Caco-2 (cell line): ENCODE measurements at regions not wholly inside any gene's neighbourhood (a gene's known extent, or its start where the extent isn't known, plus 50 kb on each side); places are given as distances from the start of the nearest gene placed in this dataset.

Experiments used
- BruUV-seq: library from RNA; stranded (reverse); fragments of 400-500 nt; replicated peaks from 2 replicates; lab custom pipeline; 2021; lab: Mats Ljungman, UMichigan
- CTCF ChIA-PET: fragments of 300-600 bp; sonication (Branson Sonifier 250); formaldehyde crosslinking; loops from one replicate; lab custom pipeline; 2022; ENCODE audit warnings: antibody characterized with exemption; lab: Charles Lee
- POLR2A ChIA-PET: fragments of 300-600 bp; sonication (Branson Sonifier 250); formaldehyde crosslinking; loops from one replicate; lab custom pipeline; 2022; ENCODE audit warnings: antibody characterized with exemption; lab: Charles Lee
- DNase-seq, 2 experiments: peaks; one replicate each; pipeline versions ENCODE4 v3.0.0 to v3.0.0-alpha.2; 2020 to 2022
- H3K27me3 ChIP-seq: replicated peaks from 2 replicates; pipeline ENCODE4 v1.6.0; 2011; ENCODE audit warnings: low read length; ENCODE audit not compliant: control insufficient read depth, insufficient read depth
- H3K36me3 ChIP-seq: 2 replicates; pipeline ENCODE4 v1.5.1; 2011; ENCODE audit warnings: low read length; ENCODE audit not compliant: control insufficient read depth, insufficient read depth
- H3K4me1 ChIP-seq: fragments of 250-450 bp; sonication (Bioruptor Pico); 2 replicates; pipeline ENCODE4 v1.5.1; 2020; ENCODE audit warnings: mild to moderate bottlenecking
- H3K4me3 ChIP-seq: 2 replicates; pipeline ENCODE4 v1.5.1; 2011; ENCODE audit warnings: low read depth, mild to moderate bottlenecking, control low read depth, low read length
- H3K9me3 ChIP-seq: fragments of 250-450 bp; sonication (Bioruptor Pico); 2 replicates; pipeline ENCODE4 v1.5.1; 2020; ENCODE audit warnings: mild to moderate bottlenecking, moderate library complexity
- H3K27ac Mint-ChIP-seq: one replicate; pipeline ENCODE4 v1.8.0; 2022; ENCODE audit warnings: mixed read lengths; ENCODE audit not compliant: unreplicated experiment
- H3K27me3 Mint-ChIP-seq: one replicate; pipeline ENCODE4 v1.8.0; 2022; ENCODE audit warnings: mixed read lengths; ENCODE audit not compliant: insufficient read depth, unreplicated experiment
- H3K36me3 Mint-ChIP-seq: one replicate; pipeline ENCODE4 v1.8.0; 2022; ENCODE audit warnings: mild to moderate bottlenecking, mixed read lengths; ENCODE audit not compliant: insufficient read depth, unreplicated experiment
- H3K4me1 Mint-ChIP-seq: one replicate; pipeline ENCODE4 v1.8.0; 2022; ENCODE audit warnings: low read depth, mixed read lengths; ENCODE audit not compliant: unreplicated experiment
- H3K4me3 Mint-ChIP-seq: one replicate; pipeline ENCODE4 v1.8.0; 2022; ENCODE audit warnings: mild to moderate bottlenecking, moderate library complexity, mixed read lengths; ENCODE audit not compliant: unreplicated experiment
- H3K9me3 Mint-ChIP-seq: one replicate; pipeline ENCODE4 v1.8.0; 2022; ENCODE audit warnings: mixed read lengths; ENCODE audit not compliant: unreplicated experiment
- CTCF ChIP-seq, 2 experiments: fragments of 200-600 bp in 1 of 2; IDR thresholded peaks; 1 replicate in 1 of 2; 2 replicates in 1 of 2; pipeline versions ENCODE4 v1.5.1 to v1.8.0; 2011 to 2022; ENCODE audit warnings: antibody characterized with exemption in 1 of 2, control low read depth in 1 of 2, inconsistent platforms in 1 of 2, low read depth in 1 of 2, low read length in 1 of 2, mild to moderate bottlenecking in 1 of 2, moderate library complexity in 1 of 2; ENCODE audit not compliant: insufficient read depth in 1 of 2, severe bottlenecking in 1 of 2, unreplicated experiment in 1 of 2
- intact Hi-C: fragments of 100-400 bp; cut with micrococcal nuclease; formaldehyde crosslinking; loops from one replicate; pipeline ENCODE4 v1.10.0; 2022; ENCODE audit not compliant: unreplicated experiment

- H3K4me1 Mint-ChIP-seq = no peaks in the 10 kb centered on the region
- H3K27me3 Mint-ChIP-seq = peaks cover 17% of the 10 kb centered on the region
- TF ChIP-seq CTCF (IDR thresholded peaks at IDR 0.05; ENCODE audit: insufficient read depth in 1 of 2, low read depth in 1 of 2, low read length in 1 of 2, severe bottlenecking in 1 of 2, unreplicated experiment in 1 of 2) = no peak
- Histone ChIP-seq H3K4me1 (no peaks in the 10 kb centered on the region), H3K9me3 (no peaks in the 10 kb centered on the region), H3K4me3 (no peak overlapping the region), H3K27me3 (no peaks in the 10 kb centered on the region), H3K36me3 (no peaks in the 10 kb centered on the region)
- POLR2A ChIA-PET = no interaction called here
- H3K9me3 Mint-ChIP-seq = no peaks in the 10 kb centered on the region
- no TSS peak for BruUV-seq
- CTCF ChIA-PET = no interaction called here
- intact Hi-C loops = no loop called here
- H3K36me3 Mint-ChIP-seq = no peaks in the 10 kb centered on the region
- no peak for DNase-seq
- no peak overlapping the region for H3K27ac Mint-ChIP-seq
- no peak overlapping the region for H3K4me3 Mint-ChIP-seq
Measured at GRCh38 chr4:16344853-16345252, 118.6 kb upstream of the TAPT1 start.

DNA sequence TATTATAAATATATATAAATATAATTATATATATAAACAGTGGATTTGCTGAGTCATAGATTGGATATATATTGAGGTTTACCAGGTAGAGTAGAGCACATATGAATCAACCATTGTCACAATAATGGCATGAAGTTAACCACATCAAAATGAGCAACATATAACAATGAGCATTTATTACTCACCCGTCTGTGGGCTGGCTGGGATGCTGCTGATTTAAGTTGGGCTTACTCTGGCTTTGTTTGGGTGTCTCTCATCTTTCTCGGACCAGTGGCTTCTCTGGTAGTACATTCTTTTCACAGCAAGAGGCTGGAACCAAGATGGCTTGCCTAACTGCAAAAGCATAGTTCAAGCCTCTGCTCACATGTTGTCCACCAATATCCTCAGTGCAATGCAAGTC lies 111.7 kb upstream of the TAPT1 start:
- no peak for DNase-seq
- Histone ChIP-seq H3K4me3 (no peak overlapping the region), H3K9me3 (no peaks in the 10 kb centered on the region), H3K4me1 (no peaks in the 10 kb centered on the region), H3K36me3 (no peaks in the 10 kb centered on the region), H3K27me3 (no peaks in the 10 kb centered on the region)
- Mint-ChIP-seq H3K36me3 (no peaks in the 10 kb centered on the region), H3K4me1 (no peaks in the 10 kb centered on the region), H3K9me3 (no peaks in the 10 kb centered on the region), H3K27me3 (peaks cover 7% of the 10 kb centered on the region), H3K27ac (no peak overlapping the region), H3K4me3 (no peak overlapping the region)
- TF ChIP-seq CTCF (IDR thresholded peaks at IDR 0.05; ENCODE audit: insufficient read depth in 1 of 2, low read depth in 1 of 2, low read length in 1 of 2, severe bottlenecking in 1 of 2, unreplicated experiment in 1 of 2) = no peak
- POLR2A ChIA-PET = no interaction called here
- intact Hi-C loops = no loop called here
- CTCF ChIA-PET = no interaction called here
- BruUV-seq = no TSS peak

GRCh38 chr4:16334601-16335000 lies 108.3 kb upstream of the TAPT1 start:
- ChIA-PET POLR2A (no interaction called here), CTCF (no interaction called here)
- DNase-seq = no peak
- no peak overlapping the region for H3K4me3 Mint-ChIP-seq
- Histone ChIP-seq H3K27me3 (no peaks in the 10 kb centered on the region), H3K9me3 (no peaks in the 10 kb centered on the region), H3K4me3 (no peak overlapping the region), H3K36me3 (no peaks in the 10 kb centered on the region), H3K4me1 (no peaks in the 10 kb centered on the region)
- BruUV-seq = no TSS peak
- TF ChIP-seq CTCF (IDR thresholded peaks at IDR 0.05; ENCODE audit: insufficient read depth in 1 of 2, low read depth in 1 of 2, low read length in 1 of 2, severe bottlenecking in 1 of 2, unreplicated experiment in 1 of 2) = no peak
- H3K27me3 Mint-ChIP-seq = peaks cover 4% of the 10 kb centered on the region
- no peaks in the 10 kb centered on the region for H3K36me3 Mint-ChIP-seq
- no peaks in the 10 kb centered on the region for H3K9me3 Mint-ChIP-seq
- intact Hi-C loops = no loop called here
- no peaks in the 10 kb centered on the region for H3K4me1 Mint-ChIP-seq
- no peak overlapping the region for H3K27ac Mint-ChIP-seq
